GM12878 (cell line): ENCODE measurements at regions not wholly inside any gene's neighbourhood (a gene's known extent, or its start where the extent isn't known, plus 50 kb on each side); places are given as distances from the start of the nearest gene placed in this dataset.

Source experiments
- FOS ChIP-seq: IDR thresholded peaks from 3 replicates; pipeline ENCODE4 v1.6.1; 2011; ENCODE audit warnings: borderline replicate concordance; ENCODE audit not compliant: insufficient read length; ENCODE audit errors: extremely low read depth
- MAX ChIP-seq: IDR thresholded peaks from 2 replicates; pipeline ENCODE4 v1.6.1; 2012; ENCODE audit warnings: low read depth, low read length, improper control_type of control experiment
- ZNF274 ChIP-seq: IDR thresholded peaks from one replicate; pipeline ENCODE4 v1.8.0; 2011; ENCODE audit not compliant: insufficient read length, insufficient read depth
- TF ChIP-seq, protein P1 (sequence below): IDR thresholded peaks from 2 replicates; pipeline ENCODE4 v1.6.1; 2012; ENCODE audit warnings: low read depth, low read length, improper control_type of control experiment

DNA sequence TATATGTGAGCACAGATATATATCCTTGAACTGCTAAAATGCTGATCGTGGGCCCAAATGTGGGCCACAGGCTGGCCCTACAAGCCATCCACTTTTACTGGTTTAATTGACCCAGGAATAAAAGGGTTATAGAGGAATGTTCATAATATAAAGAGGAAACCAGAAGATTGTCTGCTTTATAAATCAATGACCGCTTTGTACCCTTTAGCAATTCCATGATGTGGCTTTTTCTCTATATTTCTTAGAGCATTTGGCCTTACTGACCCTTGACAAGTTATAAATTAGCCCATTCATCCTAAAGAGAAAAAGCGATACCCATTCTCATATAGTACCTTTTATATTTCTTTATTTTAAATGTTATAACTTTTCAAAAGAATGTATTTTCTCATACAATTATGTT, 87.1 kb upstream of the ITGA4 start:
- no peak for TF ChIP-seq MAX
- TF ChIP-seq ZNF274: no peak
- TF ChIP-seq, protein P1, sequence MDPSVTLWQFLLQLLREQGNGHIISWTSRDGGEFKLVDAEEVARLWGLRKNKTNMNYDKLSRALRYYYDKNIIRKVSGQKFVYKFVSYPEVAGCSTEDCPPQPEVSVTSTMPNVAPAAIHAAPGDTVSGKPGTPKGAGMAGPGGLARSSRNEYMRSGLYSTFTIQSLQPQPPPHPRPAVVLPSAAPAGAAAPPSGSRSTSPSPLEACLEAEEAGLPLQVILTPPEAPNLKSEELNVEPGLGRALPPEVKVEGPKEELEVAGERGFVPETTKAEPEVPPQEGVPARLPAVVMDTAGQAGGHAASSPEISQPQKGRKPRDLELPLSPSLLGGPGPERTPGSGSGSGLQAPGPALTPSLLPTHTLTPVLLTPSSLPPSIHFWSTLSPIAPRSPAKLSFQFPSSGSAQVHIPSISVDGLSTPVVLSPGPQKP: no peak
- TF ChIP-seq FOS: no peak
